ENCODE measurements at regions not wholly inside any gene's neighbourhood (a gene's known extent, or its start where the extent isn't known, plus 50 kb on each side); places are given as distances from the start of the nearest gene placed in this dataset.

- no peak for TF ChIP-seq CTCF (IDR thresholded peaks at IDR 0.05)
- no peak for TF ChIP-seq POLR2A (IDR thresholded peaks at IDR 0.05)
These were observed 335.2 kb upstream of the CDH11 start for GRCh38 chr16:65457084-65457483.
